ENCODE measurements at regions not wholly inside any gene's neighbourhood (a gene's known extent, or its start where the extent isn't known, plus 50 kb on each side); places are given as distances from the start of the nearest gene placed in this dataset.
A peak's percentile ranks its signal among the peaks of the same experiment; 100 is the strongest.

GRCh38 chr5:162699361-162699760 is 631.8 kb downstream of the GABRG2 start:
- POLR2A ChIA-PET, result interaction anchor here (0.7 kb wide), 1 partner anchor 679 kb away, joined by 3 read pairs; no protein-coding TSS in a partner anchor
- TF ChIP-seq, protein P1, sequence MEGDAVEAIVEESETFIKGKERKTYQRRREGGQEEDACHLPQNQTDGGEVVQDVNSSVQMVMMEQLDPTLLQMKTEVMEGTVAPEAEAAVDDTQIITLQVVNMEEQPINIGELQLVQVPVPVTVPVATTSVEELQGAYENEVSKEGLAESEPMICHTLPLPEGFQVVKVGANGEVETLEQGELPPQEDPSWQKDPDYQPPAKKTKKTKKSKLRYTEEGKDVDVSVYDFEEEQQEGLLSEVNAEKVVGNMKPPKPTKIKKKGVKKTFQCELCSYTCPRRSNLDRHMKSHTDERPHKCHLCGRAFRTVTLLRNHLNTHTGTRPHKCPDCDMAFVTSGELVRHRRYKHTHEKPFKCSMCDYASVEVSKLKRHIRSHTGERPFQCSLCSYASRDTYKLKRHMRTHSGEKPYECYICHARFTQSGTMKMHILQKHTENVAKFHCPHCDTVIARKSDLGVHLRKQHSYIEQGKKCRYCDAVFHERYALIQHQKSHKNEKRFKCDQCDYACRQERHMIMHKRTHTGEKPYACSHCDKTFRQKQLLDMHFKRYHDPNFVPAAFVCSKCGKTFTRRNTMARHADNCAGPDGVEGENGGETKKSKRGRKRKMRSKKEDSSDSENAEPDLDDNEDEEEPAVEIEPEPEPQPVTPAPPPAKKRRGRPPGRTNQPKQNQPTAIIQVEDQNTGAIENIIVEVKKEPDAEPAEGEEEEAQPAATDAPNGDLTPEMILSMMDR (IDR thresholded peaks at IDR 0.05; ENCODE audit: unreplicated experiment), result peak; percentile 45
- Mint-ChIP-seq H3K27me3 (ENCODE audit: insufficient read depth, unreplicated experiment) (peaks cover 36% of the 10 kb centered on the region), H3K4me1 (ENCODE audit: insufficient read depth, unreplicated experiment) (peaks cover 5% of the 10 kb centered on the region), H3K27ac (ENCODE audit: low read depth, unreplicated experiment) (no peak overlapping the region), H3K36me3 (ENCODE audit: insufficient read depth, unreplicated experiment) (no peaks in the 10 kb centered on the region), H3K9me3 (ENCODE audit: unreplicated experiment) (peaks cover 8% of the 10 kb centered on the region), H3K4me3 (ENCODE audit: unreplicated experiment) (no peak overlapping the region)
- intact Hi-C loops (cut with micrococcal nuclease), result loop anchor here (1.0 to 10.0 kb wide), 4 partner anchors 215 to 847 kb away; no protein-coding TSS in a partner anchor
- CTCF ChIA-PET, result interaction anchor here (0.6 to 3.2 kb wide), 32 partner anchors 12 to 1996 kb away, joined by 3 to 26 read pairs (median 4); partner anchors contain the start of gene GABRA1
- DNase-seq (ENCODE audit: unreplicated experiment), result no peak
- BruUV-seq (replicated peaks), result no TSS peak

DNA sequence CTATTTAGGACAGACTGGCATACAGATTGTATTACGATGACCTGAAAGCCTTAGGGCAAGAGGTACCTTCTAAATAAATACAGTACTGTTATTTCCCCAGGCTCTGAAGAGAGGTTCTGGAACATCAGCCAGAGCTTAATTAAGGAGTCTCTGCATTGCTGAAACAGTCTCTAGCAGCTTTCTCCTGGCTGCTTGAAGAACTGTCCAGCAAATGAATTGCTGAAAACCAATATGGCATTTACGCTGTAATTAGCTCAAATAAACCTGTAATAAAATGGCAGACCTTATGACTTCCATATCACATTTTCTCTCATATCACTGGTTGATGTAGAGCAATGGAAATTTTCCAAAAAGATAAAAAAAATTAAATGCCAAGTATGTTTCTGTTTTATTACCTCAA is 636.3 kb downstream of the GABRG2 start:
- peaks cover 36% of the 10 kb centered on the region for H3K27me3 Mint-ChIP-seq (ENCODE audit: insufficient read depth, unreplicated experiment)
- H3K36me3 Mint-ChIP-seq (ENCODE audit: insufficient read depth, unreplicated experiment), result no peaks in the 10 kb centered on the region
- ChIA-PET POLR2A (interaction anchor here (0.6 kb wide), 1 partner anchor 13 kb away, joined by 3 read pairs; no protein-coding TSS in a partner anchor), CTCF (interaction anchor here (0.5 to 1.4 kb wide), 6 partner anchors 19 to 851 kb away, joined by 3 to 11 read pairs (median 4); no protein-coding TSS in a partner anchor)
- TF ChIP-seq, protein P1 (IDR thresholded peaks at IDR 0.05; ENCODE audit: unreplicated experiment), result no peak
- H3K4me1 Mint-ChIP-seq (ENCODE audit: insufficient read depth, unreplicated experiment), result peaks cover 5% of the 10 kb centered on the region
- no TSS peak for BruUV-seq (replicated peaks)
- H3K27ac Mint-ChIP-seq (ENCODE audit: low read depth, unreplicated experiment), result no peak overlapping the region
- peak; percentile 32 for DNase-seq (ENCODE audit: unreplicated experiment)
- no peaks in the 10 kb centered on the region for H3K9me3 Mint-ChIP-seq (ENCODE audit: unreplicated experiment)
- intact Hi-C loops (cut with micrococcal nuclease), result loop anchor here (5.0 kb wide), 2 partner anchors 563 to 703 kb away; no protein-coding TSS in a partner anchor
- H3K4me3 Mint-ChIP-seq (ENCODE audit: unreplicated experiment), result no peak overlapping the region

GRCh38 chr5:162711244-162711643 is 643.7 kb downstream of the GABRG2 start:
- Mint-ChIP-seq H3K27ac (ENCODE audit: low read depth, unreplicated experiment) (no peak overlapping the region), H3K4me3 (ENCODE audit: unreplicated experiment) (no peak overlapping the region), H3K27me3 (ENCODE audit: insufficient read depth, unreplicated experiment) (no peaks in the 10 kb centered on the region), H3K9me3 (ENCODE audit: unreplicated experiment) (no peaks in the 10 kb centered on the region), H3K36me3 (ENCODE audit: insufficient read depth, unreplicated experiment) (no peaks in the 10 kb centered on the region), H3K4me1 (ENCODE audit: insufficient read depth, unreplicated experiment) (no peaks in the 10 kb centered on the region)
- no TSS peak for BruUV-seq (replicated peaks)
- no peak for DNase-seq (ENCODE audit: unreplicated experiment)
- POLR2A ChIA-PET, result no interaction called here
- intact Hi-C loops (cut with micrococcal nuclease), result no loop called here
- TF ChIP-seq, protein P1 (IDR thresholded peaks at IDR 0.05; ENCODE audit: unreplicated experiment), result no peak
- CTCF ChIA-PET, result no interaction called here

DNA sequence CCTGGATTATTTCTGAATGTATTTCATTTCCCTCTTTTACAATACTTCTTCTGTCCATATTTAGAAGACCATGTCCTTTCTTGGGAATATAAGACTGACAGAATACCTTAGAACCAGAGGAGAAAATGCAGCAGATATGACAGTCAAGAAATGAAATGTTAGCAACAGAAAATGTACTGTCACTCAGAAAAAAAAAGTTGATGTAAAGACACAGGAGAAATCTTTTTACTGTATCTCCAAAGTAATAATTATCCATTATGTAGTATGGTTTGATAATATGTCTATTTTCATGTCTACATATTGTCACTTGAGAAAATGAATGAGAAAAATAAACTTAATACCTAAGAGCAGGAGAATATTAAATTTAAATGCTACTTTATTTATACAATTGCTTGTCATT is 652.1 kb downstream of the GABRG2 start:
- TF ChIP-seq, protein P1 (IDR thresholded peaks at IDR 0.05; ENCODE audit: unreplicated experiment), result no peak
- H3K27me3 Mint-ChIP-seq (ENCODE audit: insufficient read depth, unreplicated experiment), result no peaks in the 10 kb centered on the region
- no peaks in the 10 kb centered on the region for H3K36me3 Mint-ChIP-seq (ENCODE audit: insufficient read depth, unreplicated experiment)
- H3K27ac Mint-ChIP-seq (ENCODE audit: low read depth, unreplicated experiment), result no peak overlapping the region
- peaks cover 8% of the 10 kb centered on the region for H3K9me3 Mint-ChIP-seq (ENCODE audit: unreplicated experiment)
- no peak overlapping the region for H3K4me3 Mint-ChIP-seq (ENCODE audit: unreplicated experiment)
- intact Hi-C loops (cut with micrococcal nuclease), result no loop called here
- no peaks in the 10 kb centered on the region for H3K4me1 Mint-ChIP-seq (ENCODE audit: insufficient read depth, unreplicated experiment)
- no TSS peak for BruUV-seq (replicated peaks)
- POLR2A ChIA-PET, result interaction anchor here (0.7 kb wide), 1 partner anchor 77 kb away, joined by 4 read pairs; no protein-coding TSS in a partner anchor
- no peak for DNase-seq (ENCODE audit: unreplicated experiment)
- CTCF ChIA-PET, result interaction anchor here (0.9 kb wide), 1 partner anchor 1177 kb away, joined by 3 read pairs; no protein-coding TSS in a partner anchor

Data from MCF 10A (cell line).